ENCODE measurements at regions not wholly inside any gene's neighbourhood (a gene's known extent, or its start where the extent isn't known, plus 50 kb on each side); places are given as distances from the start of the nearest gene placed in this dataset.

GRCh38 chr22:34969001-34969790 is 96.8 kb upstream of the ISX start:
- TF ChIP-seq CTCF (IDR thresholded peaks at IDR 0.05; ENCODE audit: low read depth, low read length) = no peak
- DNase-seq (ENCODE audit: low read depth in 1 of 2, low spot score in 1 of 2) = no peak
- Histone ChIP-seq H3K9me3 (ENCODE audit: low read depth) (no peaks in the 10 kb centered on the region), H3K27ac (no peak overlapping the region), H3K4me1 (ENCODE audit: low read depth) (no peaks in the 10 kb centered on the region), H3K4me3 (no peak overlapping the region), H3K27me3 (no peaks in the 10 kb centered on the region), H3K36me3 (no peaks in the 10 kb centered on the region)

DNA sequence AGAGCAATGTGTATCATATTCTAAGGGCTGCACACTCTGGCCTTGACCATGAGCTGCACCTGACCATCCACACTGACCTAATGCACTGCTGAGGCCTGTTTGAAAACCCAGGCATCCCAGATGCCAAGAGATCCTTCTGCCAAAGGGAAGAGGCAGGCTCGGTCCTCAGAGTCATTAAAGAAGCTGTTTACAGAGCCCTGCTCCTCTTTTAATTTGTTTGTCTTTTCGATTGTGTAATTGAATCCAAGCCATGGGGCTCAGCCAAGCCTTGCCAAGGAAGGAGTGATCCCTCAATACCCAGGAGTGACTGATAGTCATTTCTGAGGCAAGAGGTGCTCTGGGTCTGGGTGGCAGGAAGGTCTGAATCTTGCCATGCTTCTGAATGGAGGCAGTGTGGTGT is 94.5 kb upstream of the ISX start:
- no peak for DNase-seq (ENCODE audit: low read depth in 1 of 2, low spot score in 1 of 2)
- H3K27me3 ChIP-seq = no peaks in the 10 kb centered on the region
- no peak overlapping the region for H3K27ac ChIP-seq
- no peaks in the 10 kb centered on the region for H3K9me3 ChIP-seq (ENCODE audit: low read depth)
- no peaks in the 10 kb centered on the region for H3K4me1 ChIP-seq (ENCODE audit: low read depth)
- no peak overlapping the region for H3K4me3 ChIP-seq
- no peaks in the 10 kb centered on the region for H3K36me3 ChIP-seq
- no peak for TF ChIP-seq CTCF (IDR thresholded peaks at IDR 0.05; ENCODE audit: low read depth, low read length)

DNA sequence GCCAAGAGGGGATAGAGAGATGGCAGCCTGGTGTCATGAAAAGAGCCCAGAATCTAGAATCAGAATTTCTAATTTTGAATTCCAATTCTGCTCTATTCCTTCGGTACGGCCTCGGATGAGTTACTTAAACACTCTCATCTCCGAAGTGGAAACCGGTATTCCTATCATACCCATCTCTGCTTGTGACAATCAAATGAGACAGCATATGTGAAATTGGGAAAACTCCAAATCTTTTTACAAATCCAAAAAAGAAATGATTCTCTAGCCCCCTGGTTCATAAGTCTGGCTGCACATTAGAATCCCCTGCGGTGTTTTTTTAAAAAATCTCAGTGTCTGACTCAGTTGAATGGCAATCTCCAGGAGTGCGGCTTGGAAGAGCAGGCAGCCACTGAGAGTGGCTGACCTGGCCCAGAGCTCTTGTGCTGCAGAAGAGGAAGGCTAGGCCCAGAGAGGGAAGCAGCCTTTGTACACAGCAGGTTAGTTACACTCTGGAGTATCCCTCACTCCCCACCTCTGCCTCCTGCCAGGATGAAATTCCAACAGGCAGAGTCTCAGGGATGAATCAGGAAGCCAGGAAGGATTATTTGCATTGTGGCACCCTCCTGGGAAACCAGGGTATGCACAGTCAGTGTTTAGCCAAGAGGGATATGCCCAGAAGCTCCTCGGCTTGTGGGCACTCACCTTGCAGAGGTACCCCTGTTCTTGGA is 93.6 kb upstream of the ISX start:
- H3K9me3 ChIP-seq (ENCODE audit: low read depth) = no peaks in the 10 kb centered on the region
- TF ChIP-seq CTCF (IDR thresholded peaks at IDR 0.05; ENCODE audit: low read depth, low read length) = no peak
- no peaks in the 10 kb centered on the region for H3K36me3 ChIP-seq
- no peaks in the 10 kb centered on the region for H3K4me1 ChIP-seq (ENCODE audit: low read depth)
- no peak overlapping the region for H3K4me3 ChIP-seq
- DNase-seq (ENCODE audit: low read depth in 1 of 2, low spot score in 1 of 2) = no peak
- no peaks in the 10 kb centered on the region for H3K27me3 ChIP-seq
- H3K27ac ChIP-seq = no peak overlapping the region

DNA sequence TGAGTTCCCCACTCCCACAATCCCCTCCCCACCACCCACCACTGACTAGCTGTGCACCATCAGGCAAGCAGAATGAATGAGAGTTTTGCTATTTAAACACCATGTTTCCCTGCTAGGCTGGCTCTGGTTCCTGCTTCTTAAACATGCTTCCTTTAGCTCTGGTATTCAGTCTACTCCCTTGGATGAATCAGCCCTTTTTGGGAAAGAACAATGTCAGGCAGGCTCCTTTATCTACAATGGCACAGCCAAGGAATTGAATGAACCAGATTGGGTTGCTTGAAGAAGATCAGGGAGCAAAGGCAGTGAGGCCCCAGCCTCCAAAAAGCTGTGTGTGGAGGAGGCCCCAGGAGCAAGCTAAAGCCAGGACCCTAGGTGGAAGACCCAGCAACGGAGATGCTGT is 92.9 kb upstream of the ISX start:
- no peaks in the 10 kb centered on the region for H3K36me3 ChIP-seq
- H3K4me3 ChIP-seq = no peak overlapping the region
- no peaks in the 10 kb centered on the region for H3K4me1 ChIP-seq (ENCODE audit: low read depth)
- no peaks in the 10 kb centered on the region for H3K27me3 ChIP-seq
- no peak for TF ChIP-seq CTCF (IDR thresholded peaks at IDR 0.05; ENCODE audit: low read depth, low read length)
- no peak overlapping the region for H3K27ac ChIP-seq
- H3K9me3 ChIP-seq (ENCODE audit: low read depth) = no peaks in the 10 kb centered on the region
- DNase-seq (ENCODE audit: low read depth in 1 of 2, low spot score in 1 of 2) = no peak

GRCh38 chr22:34973926-34974325 is 92.0 kb upstream of the ISX start:
- H3K9me3 ChIP-seq (ENCODE audit: low read depth) = no peaks in the 10 kb centered on the region
- no peaks in the 10 kb centered on the region for H3K36me3 ChIP-seq
- no peak for DNase-seq (ENCODE audit: low read depth in 1 of 2, low spot score in 1 of 2)
- TF ChIP-seq CTCF (IDR thresholded peaks at IDR 0.05; ENCODE audit: low read depth, low read length) = no peak
- no peaks in the 10 kb centered on the region for H3K27me3 ChIP-seq
- no peak overlapping the region for H3K4me3 ChIP-seq
- H3K27ac ChIP-seq = no peak overlapping the region
- H3K4me1 ChIP-seq (ENCODE audit: low read depth) = no peaks in the 10 kb centered on the region
